K562 (cell line): ENCODE measurements at regions not wholly inside any gene's neighbourhood (a gene's known extent, or its start where the extent isn't known, plus 50 kb on each side); places are given as distances from the start of the nearest gene placed in this dataset.

Source experiments
- ATAC-seq: fragments of 200-7000 bp; cut with Tn5 transposase; 3 replicates; pipeline ENCODE4 v1.9.1; 2020; ENCODE audit warnings: moderate library complexity
- BruUV-seq: library from RNA; stranded (reverse); fragments of 400-500 nt; replicated peaks from 2 replicates; lab custom pipeline; 2021; lab: Mats Ljungman, UMichigan
- CTCF ChIA-PET: fragments of 300-600 bp; formaldehyde crosslinking; extraction: SDS; loops from one replicate; lab custom pipeline; 2021; ENCODE audit warnings: low intra/inter-chr PET ratio; lab: Yijun Ruan, JAX
- POLR2A ChIA-PET: fragments of 300-600, 350-650 bp; sonication (Branson Sonifier 250); formaldehyde crosslinking; extraction: SDS; loops from one replicate; lab custom pipeline; 2021; ENCODE audit warnings: antibody characterized with exemption, inconsistent platforms; lab: Yijun Ruan, JAX
- DNase-seq, 4 experiments: peaks; one replicate each; pipeline versions ENCODE4 v3.0.0 to v3.0.0-alpha.2; 2011 to 2018; ENCODE audit warnings: low spot score in 3 of 4, mixed read lengths in 3 of 4; ENCODE audit errors: extremely low read depth in 1 of 4
- FAIRE-seq: peaks from 2 replicates; lab custom pipeline; 2011; peaks lifted over from hg19 to GRCh38; lab: Jason Lieb, UNC
- H2AFZ ChIP-seq: 2 replicates; pipeline ENCODE4 v1.6.0; 2011; ENCODE audit warnings: low read depth, low read length, control low read depth, inconsistent platforms
- H3K27ac ChIP-seq: fragments of 200-600 bp; 3 replicates; pipeline ENCODE4 v1.8.0; 2011; ENCODE audit warnings: low read depth, mild to moderate bottlenecking, control low read depth, inconsistent platforms, low read length, moderate library complexity, mixed read lengths; ENCODE audit errors: extremely low read depth
- H3K27me3 ChIP-seq, 2 experiments: fragments of 300-600 bp in 1 of 2; 2 replicates in 1 of 2; 3 replicates in 1 of 2; pipeline versions ENCODE4 v1.6.0 to v1.8.0; 2011; ENCODE audit warnings: inconsistent platforms in 2 of 2, low read length in 2 of 2, mild to moderate bottlenecking in 1 of 2, mixed read lengths in 1 of 2, moderate library complexity in 1 of 2; ENCODE audit not compliant: control insufficient read depth in 2 of 2, insufficient read depth in 2 of 2
- H3K36me3 ChIP-seq: fragments of 300-600 bp; 3 replicates; pipeline ENCODE4 v1.8.0; 2011; ENCODE audit warnings: mild to moderate bottlenecking, low read length, inconsistent platforms; ENCODE audit not compliant: control insufficient read depth, insufficient read depth
- H3K4me1 ChIP-seq, 2 experiments: fragments of 200-600 bp in 1 of 2; replicated peaks in 1 of 2; 2 replicates in 1 of 2; 3 replicates in 1 of 2; pipeline versions ENCODE4 v1.5.1 to v1.8.0; 2011; ENCODE audit warnings: inconsistent platforms in 2 of 2, low read length in 2 of 2, mild to moderate bottlenecking in 1 of 2, mixed read lengths in 1 of 2, moderate library complexity in 1 of 2; ENCODE audit not compliant: control insufficient read depth in 2 of 2, insufficient read depth in 2 of 2
- H3K4me2 ChIP-seq: 2 replicates; pipeline ENCODE4 v1.6.1; 2011; ENCODE audit warnings: low read length, control low read depth, inconsistent platforms, mixed read lengths; ENCODE audit not compliant: insufficient read depth
- H3K4me3 ChIP-seq: fragments of 200-600 bp; sonication (generic), shearing (Covaris generic); 2 replicates; pipeline ENCODE4 v1.5.1; 2016; ENCODE audit warnings: control low read depth, inconsistent platforms
- H3K79me2 ChIP-seq: fragments of 200-600 bp; 3 replicates; pipeline ENCODE4 v1.8.0; 2011; ENCODE audit warnings: low read length, inconsistent platforms; ENCODE audit not compliant: control insufficient read depth, insufficient read depth
- H3K9ac ChIP-seq, 2 experiments: 2 replicates each; pipeline versions ENCODE4 v1.6.0 to v1.6.1; 2011; ENCODE audit warnings: low read depth in 2 of 2, low read length in 2 of 2, control low read depth in 1 of 2, inconsistent platforms in 1 of 2, mild to moderate bottlenecking in 1 of 2, mixed read lengths in 1 of 2; ENCODE audit not compliant: insufficient read depth in 1 of 2
- H3K9me1 ChIP-seq: one replicate; pipeline ENCODE4 v1.6.0; 2011; ENCODE audit warnings: inconsistent platforms, mild to moderate bottlenecking, low read length, moderate library complexity; ENCODE audit not compliant: control insufficient read depth, insufficient read depth
- H3K9me3 ChIP-seq: replicated peaks from 2 replicates; pipeline ENCODE4 v1.5.1; 2011; ENCODE audit warnings: low read depth, low read length, inconsistent platforms; ENCODE audit not compliant: control insufficient read depth, insufficient read depth
- H4K20me1 ChIP-seq: replicated peaks from 2 replicates; pipeline ENCODE4 v1.6.1; 2011; ENCODE audit warnings: low read length, inconsistent platforms, mixed read lengths; ENCODE audit not compliant: control insufficient read depth, insufficient read depth
- ETV5 ChIP-seq: sonication (generic); formaldehyde crosslinking; IDR thresholded peaks from 2 replicates; pipeline ENCODE4 v1.4.0; 2020; ENCODE audit warnings: low read depth, mild to moderate bottlenecking, missing genetic modification reagents
- PHB ChIP-seq: fragments of 250-450 bp; sonication (Bioruptor Pico); IDR thresholded peaks from 2 replicates; pipeline ENCODE4 v1.5.0; 2021
- RREB1 ChIP-seq: fragments of 250-450 bp; sonication (Bioruptor Pico); IDR thresholded peaks from 2 replicates; pipeline ENCODE4 v1.4.0; 2020
- STAG1 ChIP-seq: sonication (generic); formaldehyde crosslinking; IDR thresholded peaks from 2 replicates; pipeline ENCODE4 v1.5.0; 2020; ENCODE audit warnings: missing genetic modification reagents, borderline replicate concordance
- ZBED1 ChIP-seq: IDR thresholded peaks from 2 replicates; pipeline ENCODE4 v1.6.1; 2014
- ZNF764 ChIP-seq: fragments of 250-450 bp; sonication (Bioruptor Pico); IDR thresholded peaks from 2 replicates; pipeline ENCODE4 v1.4.0; 2020; ENCODE audit warnings: low read depth, mild to moderate bottlenecking, moderate library complexity
- ZNF766 ChIP-seq: fragments of 200-800 bp; sonication (Bioruptor generic); conservative IDR thresholded peaks from 2 replicates; pipeline ENCODE4 v1.6.1; 2016; ENCODE audit warnings: missing genetic modification characterization, missing compliant biosample characterization
- WGBS: fragments of 100-300 bp; shearing (Covaris generic); methylation state at CpG from one replicate; pipeline ENCODE4 v1.1.6; 2016; ENCODE audit warnings: low coverage, mixed read lengths; ENCODE audit not compliant: insufficient coverage; ENCODE audit errors: missing lambda C conversion rate; 5-methylcytosine and 5-hydroxymethylcytosine counted together
- in situ Hi-C: fragments of 300-500 bp; cut with MboI; formaldehyde crosslinking; loops from 4 replicates; pipeline ENCODE4 v1.15.0; 2018; ENCODE audit warnings: inconsistent platforms, mixed read lengths
- intact Hi-C: fragments of 100-400 bp; cut with micrococcal nuclease; formaldehyde crosslinking; loops from 2 replicates; pipeline ENCODE4 v1.14.2; 2022
- TF ChIP-seq, protein P1 (sequence below): fragments of 200-800 bp; sonication (Bioruptor generic); IDR thresholded peaks from 2 replicates; pipeline ENCODE4 v1.6.1; 2017; ENCODE audit warnings: missing genetic modification characterization, missing compliant biosample characterization

DNA sequence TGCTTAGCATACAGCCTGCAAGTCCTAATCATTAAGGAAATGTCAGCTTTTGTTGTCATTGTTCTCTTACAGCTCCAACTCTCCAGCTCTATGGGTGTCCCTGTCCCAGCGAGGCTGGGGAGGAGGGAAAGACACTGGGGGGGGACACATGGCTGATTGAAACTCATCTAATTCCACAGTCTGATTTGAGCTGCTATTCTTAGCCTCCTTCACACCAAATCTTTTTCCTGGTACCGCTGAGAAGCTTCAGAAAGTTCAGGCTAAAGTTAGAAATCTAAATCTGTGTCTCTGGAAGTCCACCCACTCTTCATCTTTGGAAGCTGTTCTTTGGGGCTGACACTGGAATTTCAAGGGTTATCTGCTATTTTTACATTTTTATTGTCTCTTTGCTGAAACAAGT lies 61.3 kb upstream of the RASGRP1 start (continued):
- TF ChIP-seq ZNF764: no peak
- no peak for TF ChIP-seq ZBED1
- no peak for TF ChIP-seq ZNF766 (CRISPR knock-in tag)

DNA sequence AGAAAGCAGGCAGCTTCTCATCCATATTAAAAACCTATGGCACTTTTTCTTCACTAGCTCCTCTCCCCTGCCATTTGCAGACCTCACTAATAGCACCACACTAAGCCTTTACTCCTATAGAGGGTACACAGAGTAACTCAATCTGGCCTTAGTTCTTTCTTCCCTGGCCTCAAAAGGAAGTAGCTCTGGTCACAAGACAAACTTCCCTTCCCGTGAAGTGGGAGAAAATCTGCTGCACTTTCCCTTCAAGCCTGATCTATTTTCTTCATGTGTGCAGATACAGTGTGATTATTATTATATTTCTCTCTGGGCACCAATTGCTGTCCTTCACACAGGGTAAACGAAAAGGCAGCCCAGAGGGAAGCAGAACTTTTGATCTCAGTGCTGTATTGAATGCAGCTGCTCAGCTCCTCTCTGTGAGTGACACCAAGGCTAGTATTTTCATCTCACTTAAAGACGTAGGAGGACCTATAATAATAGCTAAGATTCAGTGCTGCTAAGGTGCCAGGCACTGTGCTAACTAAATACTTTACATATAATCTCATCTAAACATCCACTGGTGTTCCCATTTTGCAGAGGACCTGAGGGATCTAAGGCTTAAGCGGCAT lies 61.9 kb upstream of the RASGRP1 start:
- Histone ChIP-seq H3K36me3 (no peaks in the 10 kb centered on the region), H4K20me1 (no peaks in the 10 kb centered on the region), H3K4me1 (peaks cover 0 to 2% of the 10 kb centered on the region in 2 experiments; a peak in 2 of 5 replicates), H3K4me2 (no peak overlapping the region), H3K27ac (no peak overlapping the region), H3K9ac (no peak overlapping the region), H3K79me2 (no peaks in the 10 kb centered on the region), H2AFZ (no peak overlapping the region), H3K4me3 (no peak overlapping the region), H3K9me1 (no peaks in the 10 kb centered on the region), H3K27me3 (peaks cover 0 to 4% of the 10 kb centered on the region in 2 experiments; a peak in 2 of 5 replicates), H3K9me3 (no peaks in the 10 kb centered on the region)
- WGBS: 14% methylated on average over 4 of the region's 4 CpGs
- POLR2A ChIA-PET: interaction anchor here (0.5 to 1.3 kb wide), 8 partner anchors 8 to 186 kb away, joined by 3 to 5 read pairs (median 3); no protein-coding TSS in a partner anchor
- DNase-seq: no peak
- no peak for ATAC-seq
- CTCF ChIA-PET: interaction anchor here (2.5 kb wide), 1 partner anchor 62 kb away, joined by 23 read pairs; the partner anchor contains the start of gene RASGRP1
- intact Hi-C loops (no loop called here), in situ Hi-C loops (no loop called here)
- BruUV-seq: no TSS peak
- TF ChIP-seq STAG1 (CRISPR knock-in tag) (no peak), ETV5 (CRISPR knock-in tag) (no peak), RREB1 (no peak), PHB (CRISPR knock-in tag) (no peak)
- TF ChIP-seq, protein P1, sequence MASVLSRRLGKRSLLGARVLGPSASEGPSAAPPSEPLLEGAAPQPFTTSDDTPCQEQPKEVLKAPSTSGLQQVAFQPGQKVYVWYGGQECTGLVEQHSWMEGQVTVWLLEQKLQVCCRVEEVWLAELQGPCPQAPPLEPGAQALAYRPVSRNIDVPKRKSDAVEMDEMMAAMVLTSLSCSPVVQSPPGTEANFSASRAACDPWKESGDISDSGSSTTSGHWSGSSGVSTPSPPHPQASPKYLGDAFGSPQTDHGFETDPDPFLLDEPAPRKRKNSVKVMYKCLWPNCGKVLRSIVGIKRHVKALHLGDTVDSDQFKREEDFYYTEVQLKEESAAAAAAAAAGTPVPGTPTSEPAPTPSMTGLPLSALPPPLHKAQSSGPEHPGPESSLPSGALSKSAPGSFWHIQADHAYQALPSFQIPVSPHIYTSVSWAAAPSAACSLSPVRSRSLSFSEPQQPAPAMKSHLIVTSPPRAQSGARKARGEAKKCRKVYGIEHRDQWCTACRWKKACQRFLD (CRISPR knock-in tag): no peak
- no peak for FAIRE-seq
